ENCODE measurements at regions not wholly inside any gene's neighbourhood (a gene's known extent, or its start where the extent isn't known, plus 50 kb on each side); places are given as distances from the start of the nearest gene placed in this dataset.

DNA sequence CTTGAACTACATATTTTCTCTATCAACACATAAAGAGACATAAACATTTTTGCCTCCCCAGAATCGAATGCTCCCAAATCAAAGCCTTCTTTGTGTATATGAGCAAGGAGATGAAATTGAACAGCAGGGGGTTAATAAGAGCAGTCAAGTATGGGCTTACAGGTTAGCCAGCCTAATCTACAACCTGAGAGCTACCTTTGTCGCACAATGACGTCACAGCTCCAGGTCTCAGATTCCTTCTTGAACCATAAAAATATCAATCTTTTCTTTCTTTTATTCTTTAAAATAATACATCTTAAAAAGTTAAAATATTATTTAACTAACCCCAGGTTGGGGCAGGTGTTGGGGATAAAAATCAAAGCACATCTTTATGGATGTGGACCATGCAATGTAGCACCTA lies 482.9 kb upstream of the CDH11 start:
- no peak for TF ChIP-seq TEAD4 (CRISPR knock-in tag; IDR thresholded peaks at IDR 0.05)
- TF ChIP-seq, protein P1, sequence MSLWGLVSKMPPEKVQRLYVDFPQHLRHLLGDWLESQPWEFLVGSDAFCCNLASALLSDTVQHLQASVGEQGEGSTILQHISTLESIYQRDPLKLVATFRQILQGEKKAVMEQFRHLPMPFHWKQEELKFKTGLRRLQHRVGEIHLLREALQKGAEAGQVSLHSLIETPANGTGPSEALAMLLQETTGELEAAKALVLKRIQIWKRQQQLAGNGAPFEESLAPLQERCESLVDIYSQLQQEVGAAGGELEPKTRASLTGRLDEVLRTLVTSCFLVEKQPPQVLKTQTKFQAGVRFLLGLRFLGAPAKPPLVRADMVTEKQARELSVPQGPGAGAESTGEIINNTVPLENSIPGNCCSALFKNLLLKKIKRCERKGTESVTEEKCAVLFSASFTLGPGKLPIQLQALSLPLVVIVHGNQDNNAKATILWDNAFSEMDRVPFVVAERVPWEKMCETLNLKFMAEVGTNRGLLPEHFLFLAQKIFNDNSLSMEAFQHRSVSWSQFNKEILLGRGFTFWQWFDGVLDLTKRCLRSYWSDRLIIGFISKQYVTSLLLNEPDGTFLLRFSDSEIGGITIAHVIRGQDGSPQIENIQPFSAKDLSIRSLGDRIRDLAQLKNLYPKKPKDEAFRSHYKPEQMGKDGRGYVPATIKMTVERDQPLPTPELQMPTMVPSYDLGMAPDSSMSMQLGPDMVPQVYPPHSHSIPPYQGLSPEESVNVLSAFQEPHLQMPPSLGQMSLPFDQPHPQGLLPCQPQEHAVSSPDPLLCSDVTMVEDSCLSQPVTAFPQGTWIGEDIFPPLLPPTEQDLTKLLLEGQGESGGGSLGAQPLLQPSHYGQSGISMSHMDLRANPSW (CRISPR knock-in tag; conservative IDR thresholded peaks at IDR 0.05; ENCODE audit: low read depth), result no peak
- TF ChIP-seq, protein P2, sequence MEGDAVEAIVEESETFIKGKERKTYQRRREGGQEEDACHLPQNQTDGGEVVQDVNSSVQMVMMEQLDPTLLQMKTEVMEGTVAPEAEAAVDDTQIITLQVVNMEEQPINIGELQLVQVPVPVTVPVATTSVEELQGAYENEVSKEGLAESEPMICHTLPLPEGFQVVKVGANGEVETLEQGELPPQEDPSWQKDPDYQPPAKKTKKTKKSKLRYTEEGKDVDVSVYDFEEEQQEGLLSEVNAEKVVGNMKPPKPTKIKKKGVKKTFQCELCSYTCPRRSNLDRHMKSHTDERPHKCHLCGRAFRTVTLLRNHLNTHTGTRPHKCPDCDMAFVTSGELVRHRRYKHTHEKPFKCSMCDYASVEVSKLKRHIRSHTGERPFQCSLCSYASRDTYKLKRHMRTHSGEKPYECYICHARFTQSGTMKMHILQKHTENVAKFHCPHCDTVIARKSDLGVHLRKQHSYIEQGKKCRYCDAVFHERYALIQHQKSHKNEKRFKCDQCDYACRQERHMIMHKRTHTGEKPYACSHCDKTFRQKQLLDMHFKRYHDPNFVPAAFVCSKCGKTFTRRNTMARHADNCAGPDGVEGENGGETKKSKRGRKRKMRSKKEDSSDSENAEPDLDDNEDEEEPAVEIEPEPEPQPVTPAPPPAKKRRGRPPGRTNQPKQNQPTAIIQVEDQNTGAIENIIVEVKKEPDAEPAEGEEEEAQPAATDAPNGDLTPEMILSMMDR (IDR thresholded peaks at IDR 0.05), result no peak
- TF ChIP-seq NR3C1 (CRISPR knock-in tag; conservative IDR thresholded peaks at IDR 0.05; ENCODE audit: low read depth), result no peak

All from WTC11 (cell line).